GM18867 (cell line): ENCODE measurements at regions not wholly inside any gene's neighbourhood (a gene's known extent, or its start where the extent isn't known, plus 50 kb on each side); places are given as distances from the start of the nearest gene placed in this dataset.
"Not testable (repeated sequence)": the region's sequence is repeated elsewhere in the genome, so short reads cannot be mapped to it uniquely, and the experiment has no call there.

Experiments
- ATAC-seq: cut with Tn5 transposase; IDR thresholded peaks from one replicate; pipeline ENCODE4 v1.9.1; 2021; ENCODE audit warnings: mild to moderate bottlenecking, moderate library complexity; ENCODE audit not compliant: unreplicated experiment

DNA sequence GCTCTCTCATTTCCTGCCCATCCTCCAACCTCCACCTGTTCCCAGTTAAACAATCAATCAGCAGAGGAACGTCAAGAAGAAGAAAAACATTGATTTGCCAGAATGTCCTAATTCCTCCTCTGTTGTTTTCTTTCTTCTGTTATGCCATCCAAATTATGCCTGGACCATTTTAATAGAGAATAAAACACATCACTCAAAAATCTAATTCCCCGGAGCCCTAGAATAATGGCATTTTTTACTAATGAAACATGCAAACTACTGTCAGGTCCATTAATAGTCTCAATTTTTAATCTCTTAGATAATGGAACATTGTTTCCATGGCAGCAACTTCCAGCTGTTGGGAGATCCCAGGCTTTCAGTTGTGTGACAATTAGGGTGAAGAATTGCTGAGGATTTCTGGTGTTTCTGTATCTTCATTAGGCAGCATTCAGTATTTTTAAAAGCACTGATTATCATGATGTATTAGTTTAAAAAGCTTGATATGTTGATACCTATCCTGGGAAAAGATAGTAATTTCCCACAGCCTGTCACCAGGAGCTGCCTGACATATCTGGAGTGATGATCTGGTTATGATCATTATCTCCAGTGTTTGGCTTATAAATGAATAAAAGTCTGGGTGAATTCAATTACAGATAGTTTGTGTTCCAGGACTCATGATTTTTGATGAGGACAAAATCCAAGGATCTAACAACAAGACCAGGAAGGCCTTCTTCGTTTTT, 209.8 kb downstream of the TPBG start:
- ATAC-seq: no peak

DNA sequence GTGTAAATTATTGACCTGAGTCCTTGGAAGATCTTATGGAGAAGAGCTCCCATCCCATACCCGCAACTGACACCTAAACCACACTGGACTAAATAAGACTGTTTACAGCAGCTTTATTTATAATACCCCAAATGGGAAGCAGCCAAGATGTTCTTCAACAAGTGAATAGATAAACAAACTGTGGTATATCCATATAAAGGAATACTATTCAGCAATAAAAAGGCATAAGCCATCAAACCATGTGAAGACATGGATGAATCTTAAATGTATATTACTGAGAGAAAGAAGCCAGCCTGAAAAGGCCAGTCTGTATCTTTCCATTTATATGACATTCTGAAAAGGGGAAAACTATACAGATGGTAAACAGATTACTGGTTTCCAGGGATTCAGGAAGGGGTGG, 212.7 kb downstream of the TPBG start:
- ATAC-seq: no peak

- ATAC-seq: no peak
Observed at GRCh38 chr6:82584194-82584695, 220.6 kb downstream of the TPBG start.

GRCh38 chr6:82584856-82585255, 221.2 kb downstream of the TPBG start:
- no peak for ATAC-seq

DNA sequence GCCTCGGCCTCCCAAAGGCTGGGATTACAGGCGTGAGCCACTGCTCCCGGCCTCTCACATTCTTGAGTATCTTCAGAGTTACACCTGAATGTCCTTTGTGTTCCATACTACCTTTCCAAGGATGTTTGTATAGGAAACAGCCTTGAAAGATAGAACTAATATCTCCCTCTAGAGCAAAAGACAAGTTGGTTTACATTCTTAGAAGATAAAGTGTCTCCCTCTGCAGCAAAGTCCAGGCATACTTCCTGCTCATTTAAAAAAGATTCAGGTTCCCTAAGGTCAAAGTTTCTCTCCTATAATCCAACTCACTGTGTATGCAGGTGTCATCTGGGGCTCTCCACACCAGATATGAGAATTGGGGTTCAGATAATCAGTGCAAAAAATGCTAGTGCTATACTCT, 224.4 kb downstream of the TPBG start:
- ATAC-seq: no peak

DNA sequence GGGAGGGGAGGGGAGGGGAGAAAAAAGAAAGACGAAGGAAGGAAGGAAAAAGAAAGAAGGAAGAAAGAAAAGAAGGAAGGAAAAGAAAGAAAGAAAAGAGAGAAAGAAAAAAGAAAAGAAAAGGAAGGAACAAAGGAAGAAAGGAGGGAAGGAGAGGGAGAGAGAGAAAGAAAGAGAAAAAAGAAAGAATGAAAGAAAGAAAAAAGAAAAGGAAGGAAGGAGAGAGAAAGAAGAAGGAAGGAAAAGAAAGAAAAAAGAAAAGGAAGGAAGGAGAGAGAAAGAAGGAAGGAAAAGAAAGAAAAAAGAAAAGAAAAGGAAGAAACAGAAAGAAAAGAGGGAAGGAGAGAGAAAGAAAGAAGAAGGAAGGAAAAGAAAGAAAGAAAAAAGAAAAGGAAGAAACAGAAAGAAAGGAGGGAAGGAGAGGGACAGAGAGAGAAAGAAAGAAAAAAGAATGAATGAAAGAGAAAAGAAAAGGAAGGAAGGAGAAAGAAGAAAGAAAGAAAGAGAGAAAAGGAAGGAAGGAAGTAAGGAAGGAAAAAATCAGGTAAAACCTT, 225.3 kb downstream of the TPBG start:
- ATAC-seq: no peak

GRCh38 chr6:82589509-82590206, 226.0 kb downstream of the TPBG start:
- peak; percentile 89 for ATAC-seq

DNA sequence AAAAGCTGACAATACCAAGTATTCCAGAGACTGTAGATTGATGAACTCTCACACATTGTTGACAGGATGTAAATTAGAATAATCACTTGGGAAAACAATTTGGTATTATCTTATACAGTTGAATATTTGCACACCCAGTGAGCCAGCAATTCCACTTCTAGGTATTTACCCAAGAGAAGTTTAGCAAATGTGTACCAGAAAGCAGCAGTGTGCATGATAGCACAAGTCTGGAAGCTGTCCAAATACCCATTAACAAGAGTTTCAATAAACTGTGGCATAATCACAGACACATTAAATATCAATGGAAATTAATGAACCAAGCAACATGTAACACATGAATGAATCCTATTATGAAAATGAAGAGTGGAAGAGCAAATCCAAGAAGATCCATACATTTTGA, 233.6 kb downstream of the TPBG start:
- no peak for ATAC-seq

DNA sequence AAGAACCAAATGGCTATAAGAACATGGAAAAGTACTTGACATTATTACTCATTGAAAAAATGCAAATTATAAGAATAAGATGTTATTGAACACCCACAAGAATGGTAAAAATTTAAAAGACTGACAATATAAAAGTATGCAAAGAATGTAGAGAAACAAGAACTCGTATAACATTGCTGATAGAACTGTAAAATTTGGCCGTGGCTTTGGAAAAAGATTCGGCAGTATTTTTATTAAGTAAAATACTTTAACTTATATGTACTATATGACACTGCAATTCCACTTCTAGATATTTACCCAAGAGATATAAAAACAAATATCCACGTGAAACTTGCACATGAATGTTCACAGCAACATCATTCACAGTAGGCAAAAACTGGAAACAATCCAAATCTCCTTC, 239.2 kb downstream of the TPBG start:
- no peak for ATAC-seq

DNA sequence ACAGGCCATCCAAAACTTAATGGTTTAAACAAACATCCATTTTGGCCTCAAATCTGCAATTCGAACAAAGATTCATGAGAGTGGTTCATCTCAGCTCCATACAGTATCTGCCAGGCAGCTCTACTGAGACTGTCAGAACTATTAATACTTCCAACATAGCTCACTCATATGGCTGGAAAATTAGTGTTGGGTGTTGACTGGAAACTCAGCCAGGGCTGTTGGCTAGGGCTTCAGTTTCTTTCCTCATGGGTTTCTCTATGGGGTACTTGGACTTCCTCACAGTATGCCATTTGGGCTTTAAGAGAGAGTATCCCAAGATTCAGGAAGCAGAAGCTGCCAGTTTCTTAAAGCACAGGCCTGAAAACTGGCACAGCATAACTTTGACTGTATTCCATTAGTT, 240.3 kb downstream of the TPBG start:
- ATAC-seq: no peak

DNA sequence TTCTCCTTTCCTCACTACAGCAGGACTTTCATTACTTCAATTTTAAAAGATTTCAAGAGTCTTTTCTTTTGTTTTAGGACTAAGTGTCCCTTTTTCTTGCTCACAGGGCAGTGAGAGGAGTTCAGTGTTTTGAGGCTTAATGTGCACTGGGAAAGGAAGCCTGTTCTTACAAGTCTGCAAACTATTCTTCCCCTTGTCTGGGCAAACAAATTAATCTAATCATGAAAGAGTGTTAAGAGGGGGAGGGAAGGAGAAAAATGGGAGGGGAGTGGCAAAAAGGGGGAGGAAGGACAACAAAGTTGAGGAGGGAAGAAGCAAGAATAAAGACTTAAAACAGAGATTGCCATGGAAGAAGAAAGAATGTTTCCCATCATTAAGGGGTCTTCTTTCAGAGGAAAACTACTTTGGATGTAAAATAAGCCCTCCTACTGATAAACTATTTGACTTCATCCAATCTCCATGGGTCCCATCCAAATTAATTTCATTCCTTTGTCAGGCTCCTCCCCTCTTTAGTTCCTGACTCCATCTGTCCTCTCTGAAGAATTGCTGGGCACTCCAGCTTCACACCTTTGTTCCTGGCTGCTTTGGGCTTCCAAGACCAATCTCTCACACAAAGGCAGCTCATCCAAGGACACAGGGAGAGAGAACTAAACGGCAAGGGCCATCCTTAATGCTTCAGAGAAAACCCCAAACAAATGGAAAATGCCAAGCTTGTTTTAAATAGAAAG, 244.5 kb downstream of the TPBG start:
- no peak for ATAC-seq

GRCh38 chr6:82608781-82609180, 245.2 kb downstream of the TPBG start:
- ATAC-seq: no peak

GRCh38 chr6:82611751-82612150, 248.1 kb downstream of the TPBG start:
- no peak for ATAC-seq

GRCh38 chr6:82612475-82613039, 248.9 kb downstream of the TPBG start:
- no peak for ATAC-seq

GRCh38 chr6:82614518-82614917, 250.9 kb downstream of the TPBG start:
- no peak for ATAC-seq

- no peak for ATAC-seq
Observed at GRCh38 chr6:82616386-82617028, 252.9 kb downstream of the TPBG start.

DNA sequence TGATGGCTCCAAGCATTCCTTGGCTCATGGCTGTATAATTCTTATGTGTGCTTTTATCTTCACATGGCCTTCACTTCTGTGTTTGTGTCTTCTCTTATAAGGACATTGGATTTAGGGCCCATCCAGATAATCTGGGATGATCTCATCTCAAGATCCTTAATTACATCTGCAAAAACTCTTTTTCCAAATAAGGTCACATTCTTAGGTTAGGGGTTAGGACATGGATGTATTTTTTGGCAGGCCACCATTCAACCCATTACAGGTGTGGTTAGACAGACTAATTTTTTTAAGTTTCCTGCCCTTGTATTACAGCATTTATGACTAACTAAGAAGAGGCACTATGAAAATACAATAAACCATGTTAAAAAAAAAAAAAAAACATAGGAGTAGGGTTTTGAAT, 254.0 kb downstream of the TPBG start:
- no peak for ATAC-seq

DNA sequence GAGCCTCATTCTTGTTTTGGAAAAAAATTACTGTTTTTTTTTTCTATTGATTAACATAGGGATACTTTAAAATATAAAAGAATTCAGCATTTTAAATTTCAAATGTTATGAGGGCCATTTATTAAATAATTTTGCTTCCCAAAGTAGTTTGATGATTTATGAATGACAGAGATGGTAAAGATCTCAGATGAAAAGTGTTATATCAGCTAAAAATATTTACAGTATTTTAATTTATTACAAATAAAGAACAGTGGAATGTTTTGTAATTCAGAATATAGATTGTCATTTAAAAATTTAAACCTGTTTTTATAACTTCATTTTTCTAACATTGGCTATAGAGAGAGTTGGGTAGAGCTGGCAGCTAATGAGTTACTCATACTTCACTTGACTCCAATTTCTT, 256.0 kb downstream of the TPBG start:
- ATAC-seq: no peak

DNA sequence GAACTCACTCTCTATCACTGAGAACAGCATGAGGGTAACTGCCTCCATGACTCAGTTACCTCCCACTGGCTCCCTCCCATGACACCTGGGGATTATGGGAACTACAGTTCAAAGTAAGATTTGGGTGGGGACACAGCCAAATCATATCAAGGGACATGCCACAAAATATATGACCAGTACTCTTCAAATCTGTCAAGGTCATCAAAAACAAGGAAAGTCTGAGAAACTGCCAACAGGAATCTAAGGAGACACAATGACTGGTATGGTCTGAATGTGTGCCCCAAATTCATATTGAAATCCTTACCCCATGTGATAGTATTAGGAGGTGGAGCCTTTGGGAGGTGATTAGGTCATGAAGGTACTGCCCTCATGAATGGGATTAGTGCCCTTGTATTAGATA, 258.8 kb downstream of the TPBG start:
- ATAC-seq: no peak

GRCh38 chr6:82624251-82624650, 260.6 kb downstream of the TPBG start:
- no peak for ATAC-seq

DNA sequence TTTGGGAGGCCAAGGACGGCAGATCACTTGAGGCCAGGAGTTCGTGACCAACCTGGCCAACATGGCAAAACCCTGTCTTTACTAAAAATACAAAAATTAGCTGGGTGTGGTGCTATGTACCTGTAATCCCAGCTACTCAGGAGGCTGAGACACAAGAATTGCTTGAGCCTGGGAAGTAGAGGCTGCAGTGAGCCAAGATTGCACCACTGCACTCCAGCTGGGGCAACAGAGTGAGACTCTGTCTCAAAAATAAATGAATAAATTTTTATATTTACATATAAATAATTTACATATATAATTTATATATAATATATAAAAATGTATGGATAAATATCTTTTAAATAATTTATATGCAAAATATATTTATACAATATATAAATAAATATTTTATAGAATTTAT, 263.3 kb downstream of the TPBG start:
- ATAC-seq: not testable (repeated sequence)
